ENCODE measurements at regions not wholly inside any gene's neighbourhood (a gene's known extent, or its start where the extent isn't known, plus 50 kb on each side); places are given as distances from the start of the nearest gene placed in this dataset.

GRCh38 chr5:123709422-123709821 lies 197.4 kb downstream of the CSNK1G3 start:
- TF ChIP-seq TAF1 (IDR thresholded peaks at IDR 0.05; ENCODE audit: borderline replicate concordance, insufficient read depth, low read length) (no peak), POLR2AphosphoS5 (IDR thresholded peaks at IDR 0.05; ENCODE audit: low read depth, low read length) (no peak), REST (IDR thresholded peaks at IDR 0.05; ENCODE audit: insufficient read depth in 1 of 2, low read depth in 2 of 2, low read length in 2 of 2) (no peak), FOXP2 (optimal IDR thresholded peaks at IDR 0.05; ENCODE audit: borderline replicate concordance, extremely low read depth, extremely low read length, insufficient read depth) (no peak), SIN3A (IDR thresholded peaks at IDR 0.05; ENCODE audit: borderline replicate concordance, insufficient read depth, low read length) (no peak)

GRCh38 chr5:123708074-123708806 lies 196.3 kb downstream of the CSNK1G3 start:
- TF ChIP-seq POLR2AphosphoS5 (IDR thresholded peaks at IDR 0.05; ENCODE audit: low read depth, low read length) (no peak), FOXP2 (optimal IDR thresholded peaks at IDR 0.05; ENCODE audit: borderline replicate concordance, extremely low read depth, extremely low read length, insufficient read depth) (no peak), TAF1 (IDR thresholded peaks at IDR 0.05; ENCODE audit: borderline replicate concordance, insufficient read depth, low read length) (no peak), SIN3A (IDR thresholded peaks at IDR 0.05; ENCODE audit: borderline replicate concordance, insufficient read depth, low read length) (no peak), REST (IDR thresholded peaks at IDR 0.05; ENCODE audit: insufficient read depth in 1 of 2, low read depth in 2 of 2, low read length in 2 of 2) (no peak)

GRCh38 chr5:123706531-123706930 lies 194.6 kb downstream of the CSNK1G3 start:
- TF ChIP-seq FOXP2 (optimal IDR thresholded peaks at IDR 0.05; ENCODE audit: borderline replicate concordance, extremely low read depth, extremely low read length, insufficient read depth) = no peak
- no peak for TF ChIP-seq POLR2AphosphoS5 (IDR thresholded peaks at IDR 0.05; ENCODE audit: low read depth, low read length)
- TF ChIP-seq REST (IDR thresholded peaks at IDR 0.05; ENCODE audit: insufficient read depth in 1 of 2, low read depth in 2 of 2, low read length in 2 of 2) = no peak

GRCh38 chr5:123705741-123706140 lies 193.8 kb downstream of the CSNK1G3 start:
- TF ChIP-seq SIN3A (IDR thresholded peaks at IDR 0.05; ENCODE audit: borderline replicate concordance, insufficient read depth, low read length) (no peak), POLR2AphosphoS5 (IDR thresholded peaks at IDR 0.05; ENCODE audit: low read depth, low read length) (no peak), FOXP2 (optimal IDR thresholded peaks at IDR 0.05; ENCODE audit: borderline replicate concordance, extremely low read depth, extremely low read length, insufficient read depth) (no peak), REST (IDR thresholded peaks at IDR 0.05; ENCODE audit: insufficient read depth in 1 of 2, low read depth in 2 of 2, low read length in 2 of 2) (no peak), TAF1 (IDR thresholded peaks at IDR 0.05; ENCODE audit: borderline replicate concordance, insufficient read depth, low read length) (no peak)
